ENCODE measurements at regions not wholly inside any gene's neighbourhood (a gene's known extent, or its start where the extent isn't known, plus 50 kb on each side); places are given as distances from the start of the nearest gene placed in this dataset.

DNA sequence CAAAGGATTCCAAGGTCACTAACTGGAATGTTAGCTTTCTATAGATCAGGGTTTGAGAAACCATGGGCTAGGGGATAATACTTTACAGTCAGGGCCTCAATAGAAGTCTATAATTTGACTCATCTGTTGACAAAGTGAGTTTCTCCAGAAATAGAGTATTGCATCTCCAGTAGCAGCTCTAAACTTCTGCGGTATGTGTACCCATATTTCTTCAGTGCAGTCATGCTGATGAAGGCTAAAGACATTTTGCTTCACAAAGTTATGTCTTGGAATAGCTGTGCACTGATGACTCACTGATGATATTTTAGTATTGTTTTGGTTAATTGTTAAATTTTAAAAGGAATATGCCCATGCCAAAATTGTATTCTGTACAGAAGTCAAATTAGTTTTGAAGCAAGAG lies 464.9 kb upstream of the AMOT start:
- Histone ChIP-seq H3K9me3 (ENCODE audit: control insufficient read depth, insufficient read depth, low read length) (no peaks in the 10 kb centered on the region), H3K36me3 (ENCODE audit: control insufficient read depth, insufficient read depth, low read length) (no peaks in the 10 kb centered on the region), H3K27me3 (ENCODE audit: control insufficient read depth, insufficient read depth, low read length) (no peaks in the 10 kb centered on the region), H3K4me1 (ENCODE audit: control insufficient read depth, insufficient read depth, low read length) (no peaks in the 10 kb centered on the region), H3K27ac (ENCODE audit: low read depth, low read length) (no peak overlapping the region), H3K4me3 (ENCODE audit: low read depth, low read length) (no peak overlapping the region)
- WGBS (ENCODE audit: insufficient coverage), result no CpG with 5 or more reads among the region's 1 CpG
- no peak for DNase-seq (ENCODE audit: low read depth in 4 of 6, low spot score in 6 of 6)

DNA sequence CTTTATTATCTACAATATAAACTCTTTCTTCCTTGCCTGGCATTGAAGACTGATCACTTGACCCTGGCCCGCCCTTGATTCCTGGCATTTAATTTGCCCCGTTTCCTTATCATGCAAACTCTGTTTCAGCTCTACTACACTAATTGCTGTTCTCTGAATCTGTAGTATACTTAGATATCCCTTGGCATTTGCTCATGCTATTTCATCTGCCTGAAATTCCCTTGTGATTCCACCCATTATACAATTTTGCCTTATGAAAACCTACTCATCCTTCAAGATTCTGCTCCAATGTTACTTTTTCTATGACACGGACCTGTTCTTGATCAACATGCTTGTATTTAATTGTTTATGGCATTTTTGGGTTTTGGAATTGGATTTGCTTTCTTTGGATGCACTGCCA lies 459.9 kb upstream of the AMOT start:
- Histone ChIP-seq H3K9me3 (ENCODE audit: control insufficient read depth, insufficient read depth, low read length) (no peaks in the 10 kb centered on the region), H3K36me3 (ENCODE audit: control insufficient read depth, insufficient read depth, low read length) (no peaks in the 10 kb centered on the region), H3K4me3 (ENCODE audit: low read depth, low read length) (no peak overlapping the region), H3K27ac (ENCODE audit: low read depth, low read length) (no peak overlapping the region), H3K4me1 (ENCODE audit: control insufficient read depth, insufficient read depth, low read length) (no peaks in the 10 kb centered on the region), H3K27me3 (ENCODE audit: control insufficient read depth, insufficient read depth, low read length) (no peaks in the 10 kb centered on the region)
- DNase-seq (ENCODE audit: low read depth in 4 of 6, low spot score in 6 of 6), result no peak
- WGBS (ENCODE audit: insufficient coverage), result 85% methylated on average over 2 of the region's 3 CpGs

- Histone ChIP-seq H3K27ac (ENCODE audit: low read depth, low read length) (no peak overlapping the region), H3K9me3 (ENCODE audit: control insufficient read depth, insufficient read depth, low read length) (no peaks in the 10 kb centered on the region), H3K4me1 (ENCODE audit: control insufficient read depth, insufficient read depth, low read length) (no peaks in the 10 kb centered on the region), H3K27me3 (ENCODE audit: control insufficient read depth, insufficient read depth, low read length) (no peaks in the 10 kb centered on the region), H3K36me3 (ENCODE audit: control insufficient read depth, insufficient read depth, low read length) (no peaks in the 10 kb centered on the region), H3K4me3 (ENCODE audit: low read depth, low read length) (no peak overlapping the region)
- no peak for DNase-seq (ENCODE audit: low read depth in 4 of 6, low spot score in 6 of 6)
Measured at GRCh38 chrX:113297437-113297836, 456.8 kb upstream of the AMOT start.

GRCh38 chrX:113289503-113289902 lies 448.9 kb upstream of the AMOT start:
- Histone ChIP-seq H3K4me1 (ENCODE audit: control insufficient read depth, insufficient read depth, low read length) (no peaks in the 10 kb centered on the region), H3K4me3 (ENCODE audit: low read depth, low read length) (no peak overlapping the region), H3K9me3 (ENCODE audit: control insufficient read depth, insufficient read depth, low read length) (no peaks in the 10 kb centered on the region), H3K36me3 (ENCODE audit: control insufficient read depth, insufficient read depth, low read length) (no peaks in the 10 kb centered on the region), H3K27me3 (ENCODE audit: control insufficient read depth, insufficient read depth, low read length) (peaks cover 2% of the 10 kb centered on the region), H3K27ac (ENCODE audit: low read depth, low read length) (no peak overlapping the region)
- DNase-seq (ENCODE audit: low read depth in 4 of 6, low spot score in 6 of 6), result no peak
- 80% methylated on average over 1 of the region's 1 CpG for WGBS (ENCODE audit: insufficient coverage)

DNA sequence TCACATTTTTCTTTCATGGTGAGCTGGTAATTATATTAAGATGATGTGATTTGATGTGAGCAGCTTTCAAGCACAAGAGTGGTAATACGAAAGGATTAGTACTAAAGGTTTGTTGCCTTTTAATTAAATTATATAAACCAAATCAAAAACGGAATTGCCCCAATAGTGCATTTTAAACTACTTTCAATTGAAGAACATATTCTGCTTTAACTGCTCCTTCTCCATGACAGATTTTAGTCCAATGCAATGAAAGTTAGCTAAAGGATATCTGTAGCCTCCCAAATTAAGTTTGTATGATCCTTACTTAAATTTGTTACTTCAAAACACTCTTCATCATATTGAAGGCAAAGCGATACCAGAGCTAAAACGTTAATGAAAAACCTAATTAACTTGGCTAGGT lies 447.1 kb upstream of the AMOT start:
- no peak overlapping the region for H3K27ac ChIP-seq (ENCODE audit: low read depth, low read length)
- no peaks in the 10 kb centered on the region for H3K4me1 ChIP-seq (ENCODE audit: control insufficient read depth, insufficient read depth, low read length)
- WGBS (ENCODE audit: insufficient coverage), result no CpG with 5 or more reads among the region's 4 CpGs
- no peak overlapping the region for H3K4me3 ChIP-seq (ENCODE audit: low read depth, low read length)
- H3K9me3 ChIP-seq (ENCODE audit: control insufficient read depth, insufficient read depth, low read length), result no peaks in the 10 kb centered on the region
- DNase-seq (ENCODE audit: low read depth in 4 of 6, low spot score in 6 of 6), result no peak
- peaks cover 2% of the 10 kb centered on the region for H3K27me3 ChIP-seq (ENCODE audit: control insufficient read depth, insufficient read depth, low read length)
- no peaks in the 10 kb centered on the region for H3K36me3 ChIP-seq (ENCODE audit: control insufficient read depth, insufficient read depth, low read length)

DNA sequence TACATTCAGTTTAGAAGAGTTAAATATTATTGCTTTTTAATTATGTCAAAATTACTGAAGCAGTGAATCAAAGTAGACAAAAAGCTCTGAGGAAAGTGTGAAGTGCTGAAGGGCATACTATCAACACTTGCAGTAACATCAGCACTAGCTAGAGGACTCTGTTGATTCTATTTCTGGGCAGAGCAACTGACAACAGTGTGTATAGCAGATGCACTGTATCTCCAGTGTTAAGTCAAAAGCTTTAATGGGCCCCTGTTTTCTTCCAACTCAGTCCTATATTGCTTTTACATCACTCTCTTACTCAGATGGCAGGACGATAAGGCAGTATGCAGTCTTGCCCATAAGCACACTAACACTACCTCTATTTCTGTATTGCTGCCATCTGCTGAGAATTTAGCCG lies 435.2 kb upstream of the AMOT start:
- Histone ChIP-seq H3K27ac (ENCODE audit: low read depth, low read length) (no peak overlapping the region), H3K4me3 (ENCODE audit: low read depth, low read length) (no peak overlapping the region), H3K27me3 (ENCODE audit: control insufficient read depth, insufficient read depth, low read length) (no peaks in the 10 kb centered on the region), H3K36me3 (ENCODE audit: control insufficient read depth, insufficient read depth, low read length) (no peaks in the 10 kb centered on the region), H3K4me1 (ENCODE audit: control insufficient read depth, insufficient read depth, low read length) (no peaks in the 10 kb centered on the region), H3K9me3 (ENCODE audit: control insufficient read depth, insufficient read depth, low read length) (no peaks in the 10 kb centered on the region)
- WGBS (ENCODE audit: insufficient coverage), result 100% methylated on average over 2 of the region's 2 CpGs
- no peak for DNase-seq (ENCODE audit: low read depth in 4 of 6, low spot score in 6 of 6)

GRCh38 chrX:113274791-113275190 lies 434.2 kb upstream of the AMOT start:
- no peaks in the 10 kb centered on the region for H3K36me3 ChIP-seq (ENCODE audit: control insufficient read depth, insufficient read depth, low read length)
- no peak for DNase-seq (ENCODE audit: low read depth in 4 of 6, low spot score in 6 of 6)
- H3K27me3 ChIP-seq (ENCODE audit: control insufficient read depth, insufficient read depth, low read length), result no peaks in the 10 kb centered on the region
- H3K27ac ChIP-seq (ENCODE audit: low read depth, low read length), result no peak overlapping the region
- no CpG with 5 or more reads among the region's 1 CpG for WGBS (ENCODE audit: insufficient coverage)
- no peak overlapping the region for H3K4me3 ChIP-seq (ENCODE audit: low read depth, low read length)
- no peaks in the 10 kb centered on the region for H3K4me1 ChIP-seq (ENCODE audit: control insufficient read depth, insufficient read depth, low read length)
- H3K9me3 ChIP-seq (ENCODE audit: control insufficient read depth, insufficient read depth, low read length), result no peaks in the 10 kb centered on the region

GRCh38 chrX:113274345-113274744 lies 433.7 kb upstream of the AMOT start:
- Histone ChIP-seq H3K27me3 (ENCODE audit: control insufficient read depth, insufficient read depth, low read length) (no peaks in the 10 kb centered on the region), H3K4me3 (ENCODE audit: low read depth, low read length) (no peak overlapping the region), H3K4me1 (ENCODE audit: control insufficient read depth, insufficient read depth, low read length) (no peaks in the 10 kb centered on the region), H3K36me3 (ENCODE audit: control insufficient read depth, insufficient read depth, low read length) (no peaks in the 10 kb centered on the region), H3K27ac (ENCODE audit: low read depth, low read length) (no peak overlapping the region), H3K9me3 (ENCODE audit: control insufficient read depth, insufficient read depth, low read length) (no peaks in the 10 kb centered on the region)
- no peak for DNase-seq (ENCODE audit: low read depth in 4 of 6, low spot score in 6 of 6)
- WGBS (ENCODE audit: insufficient coverage), result 63% methylated on average over 5 of the region's 5 CpGs

GRCh38 chrX:113269203-113269602 lies 428.6 kb upstream of the AMOT start:
- no peak overlapping the region for H3K27ac ChIP-seq (ENCODE audit: low read depth, low read length)
- no peak for DNase-seq (ENCODE audit: low read depth in 4 of 6, low spot score in 6 of 6)
- H3K9me3 ChIP-seq (ENCODE audit: control insufficient read depth, insufficient read depth, low read length), result no peaks in the 10 kb centered on the region
- H3K4me3 ChIP-seq (ENCODE audit: low read depth, low read length), result no peak overlapping the region
- no peaks in the 10 kb centered on the region for H3K36me3 ChIP-seq (ENCODE audit: control insufficient read depth, insufficient read depth, low read length)
- H3K27me3 ChIP-seq (ENCODE audit: control insufficient read depth, insufficient read depth, low read length), result no peaks in the 10 kb centered on the region
- H3K4me1 ChIP-seq (ENCODE audit: control insufficient read depth, insufficient read depth, low read length), result no peaks in the 10 kb centered on the region

DNA sequence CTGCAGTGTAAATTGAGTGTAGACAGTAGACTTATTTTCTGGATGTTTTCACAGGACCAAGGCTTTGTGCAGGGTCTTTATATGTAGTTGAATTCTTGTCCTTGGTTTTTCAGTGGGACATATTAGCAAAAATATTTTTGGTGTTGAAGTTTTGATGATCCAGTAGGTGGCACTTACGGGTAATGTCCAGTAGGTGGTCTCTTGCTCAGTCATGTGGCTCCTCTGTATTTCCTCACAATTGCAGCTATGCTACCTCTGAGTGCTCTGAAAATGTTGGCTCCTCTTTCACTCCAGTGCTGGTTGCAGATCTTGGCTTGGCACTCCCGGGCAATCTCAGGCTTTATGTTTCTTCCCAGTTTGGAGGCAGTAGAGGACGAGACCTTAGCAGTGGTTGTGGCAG lies 419.8 kb upstream of the AMOT start:
- DNase-seq (ENCODE audit: low read depth in 4 of 6, low spot score in 6 of 6), result no peak
- WGBS (ENCODE audit: insufficient coverage), result 60% methylated on average over 3 of the region's 3 CpGs
- no peak overlapping the region for H3K27ac ChIP-seq (ENCODE audit: low read depth, low read length)
- H3K9me3 ChIP-seq (ENCODE audit: control insufficient read depth, insufficient read depth, low read length), result no peaks in the 10 kb centered on the region
- peaks cover 2% of the 10 kb centered on the region for H3K27me3 ChIP-seq (ENCODE audit: control insufficient read depth, insufficient read depth, low read length)
- no peaks in the 10 kb centered on the region for H3K36me3 ChIP-seq (ENCODE audit: control insufficient read depth, insufficient read depth, low read length)
- H3K4me1 ChIP-seq (ENCODE audit: control insufficient read depth, insufficient read depth, low read length), result no peaks in the 10 kb centered on the region
- H3K4me3 ChIP-seq (ENCODE audit: low read depth, low read length), result no peak overlapping the region

DNA sequence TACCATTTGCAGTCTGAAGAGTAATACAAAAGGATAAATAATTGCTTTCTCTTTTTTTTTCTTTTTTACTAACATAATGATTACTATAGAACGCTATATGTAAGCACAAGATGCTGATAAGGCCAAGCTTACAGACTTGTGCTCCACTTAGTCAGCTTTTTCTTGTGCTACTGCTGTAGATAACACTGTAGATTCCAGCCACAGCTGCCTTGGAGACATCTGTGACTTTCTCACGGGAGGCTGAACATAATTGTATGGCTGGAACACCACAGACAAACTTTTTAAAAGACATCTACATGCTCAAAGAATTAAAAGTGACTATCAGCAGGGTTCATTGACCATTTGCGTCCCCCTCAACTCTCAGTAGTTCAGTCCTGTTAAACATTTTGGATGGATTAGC lies 381.7 kb upstream of the AMOT start:
- no peak for DNase-seq (ENCODE audit: low read depth in 4 of 6, low spot score in 6 of 6)
- Histone ChIP-seq H3K27ac (ENCODE audit: low read depth, low read length) (no peak overlapping the region), H3K36me3 (ENCODE audit: control insufficient read depth, insufficient read depth, low read length) (no peaks in the 10 kb centered on the region), H3K4me3 (ENCODE audit: low read depth, low read length) (no peak overlapping the region), H3K9me3 (ENCODE audit: control insufficient read depth, insufficient read depth, low read length) (no peaks in the 10 kb centered on the region), H3K4me1 (ENCODE audit: control insufficient read depth, insufficient read depth, low read length) (no peaks in the 10 kb centered on the region), H3K27me3 (ENCODE audit: control insufficient read depth, insufficient read depth, low read length) (no peaks in the 10 kb centered on the region)
- WGBS (ENCODE audit: insufficient coverage), result 71% methylated on average over 1 of the region's 3 CpGs

All from spinal cord (tissue), 9 donors.